ENCODE measurements at regions not wholly inside any gene's neighbourhood (a gene's known extent, or its start where the extent isn't known, plus 50 kb on each side); places are given as distances from the start of the nearest gene placed in this dataset.

DNA sequence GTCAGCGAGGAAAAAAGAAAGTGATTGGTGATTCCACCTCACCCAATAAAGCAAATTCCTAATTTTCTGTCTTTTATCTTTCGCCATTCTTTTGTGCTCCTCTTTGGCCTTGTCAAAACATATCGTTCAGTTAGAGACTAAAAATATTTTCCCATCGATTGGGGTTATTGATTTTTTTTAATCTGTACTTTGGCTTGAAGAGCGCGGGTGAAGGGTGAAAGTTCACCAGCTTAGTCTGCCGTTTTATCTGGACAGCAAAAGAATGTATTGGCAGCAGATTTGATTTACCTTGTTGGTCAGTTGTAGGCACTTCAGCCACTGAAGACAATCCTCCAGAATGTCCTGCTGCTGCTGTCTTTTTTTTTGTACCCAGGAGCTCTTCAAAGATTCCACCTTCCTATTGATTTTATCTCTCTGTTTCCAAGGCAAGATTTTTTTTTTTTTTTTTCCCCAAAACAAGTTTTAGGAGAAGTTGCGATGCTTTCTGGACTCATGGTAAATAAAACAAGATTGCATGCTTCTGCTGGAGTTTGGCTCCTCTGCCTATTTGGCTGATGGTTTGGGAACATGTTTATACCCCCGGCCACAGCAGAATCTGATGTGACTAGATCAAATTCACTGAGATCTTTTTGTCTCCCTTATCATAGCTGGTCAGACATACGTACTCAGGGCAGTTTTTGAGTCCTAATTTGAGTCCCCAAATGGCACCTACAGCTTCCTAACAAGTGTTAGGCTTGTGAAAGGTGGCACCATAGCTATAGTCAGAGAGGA lies 269.3 kb upstream of the ONECUT1 start:
- Histone ChIP-seq H3K27me3 (ENCODE audit: insufficient read depth, low read length, poor library complexity) (no peaks in the 10 kb centered on the region), H2AFZ (ENCODE audit: low read depth, low read length) (no peak overlapping the region), H3K79me2 (ENCODE audit: insufficient read depth, low read length) (no peaks in the 10 kb centered on the region), H3K4me3 (ENCODE audit: low read depth in 1 of 2, low read length in 2 of 2) (no peak overlapping the region), H3K27ac (ENCODE audit: low read length) (no peak overlapping the region), H4K20me1 (ENCODE audit: insufficient read depth, low read length) (no peaks in the 10 kb centered on the region), H3K9ac (ENCODE audit: low read depth, low read length) (no peak overlapping the region), H3K4me2 (ENCODE audit: insufficient read depth, low read length) (no peak overlapping the region), H3K9me3 (ENCODE audit: insufficient read depth, low read length, severe bottlenecking) (no peaks in the 10 kb centered on the region), H3K36me3 (ENCODE audit: insufficient read depth, low read length) (no peaks in the 10 kb centered on the region), H3K4me1 (ENCODE audit: insufficient read depth, low read length) (peaks cover 16% of the 10 kb centered on the region)
- DNase-seq (no peak), ATAC-seq (ENCODE audit: insufficient read depth, low read depth) (no peak)
- TF ChIP-seq EZH2 (IDR thresholded peaks at IDR 0.05; ENCODE audit: borderline replicate concordance, low read depth, low read length, severe bottlenecking) = no peak

GRCh38 chr15:53046153-53046790 lies 256.1 kb upstream of the ONECUT1 start:
- Histone ChIP-seq H3K27me3 (ENCODE audit: insufficient read depth, low read length, poor library complexity) (no peaks in the 10 kb centered on the region), H2AFZ (ENCODE audit: low read depth, low read length) (no peak overlapping the region), H3K36me3 (ENCODE audit: insufficient read depth, low read length) (no peaks in the 10 kb centered on the region), H3K4me3 (ENCODE audit: low read depth in 1 of 2, low read length in 2 of 2) (no peak overlapping the region), H3K9ac (ENCODE audit: low read depth, low read length) (no peak overlapping the region), H3K4me1 (ENCODE audit: insufficient read depth, low read length) (no peaks in the 10 kb centered on the region), H3K79me2 (ENCODE audit: insufficient read depth, low read length) (no peaks in the 10 kb centered on the region), H3K4me2 (ENCODE audit: insufficient read depth, low read length) (no peak overlapping the region), H4K20me1 (ENCODE audit: insufficient read depth, low read length) (no peaks in the 10 kb centered on the region), H3K27ac (ENCODE audit: low read length) (no peak overlapping the region), H3K9me3 (ENCODE audit: insufficient read depth, low read length, severe bottlenecking) (no peaks in the 10 kb centered on the region)
- ATAC-seq (ENCODE audit: insufficient read depth, low read depth) = no peak
- DNase-seq = no peak
- TF ChIP-seq, protein P1, sequence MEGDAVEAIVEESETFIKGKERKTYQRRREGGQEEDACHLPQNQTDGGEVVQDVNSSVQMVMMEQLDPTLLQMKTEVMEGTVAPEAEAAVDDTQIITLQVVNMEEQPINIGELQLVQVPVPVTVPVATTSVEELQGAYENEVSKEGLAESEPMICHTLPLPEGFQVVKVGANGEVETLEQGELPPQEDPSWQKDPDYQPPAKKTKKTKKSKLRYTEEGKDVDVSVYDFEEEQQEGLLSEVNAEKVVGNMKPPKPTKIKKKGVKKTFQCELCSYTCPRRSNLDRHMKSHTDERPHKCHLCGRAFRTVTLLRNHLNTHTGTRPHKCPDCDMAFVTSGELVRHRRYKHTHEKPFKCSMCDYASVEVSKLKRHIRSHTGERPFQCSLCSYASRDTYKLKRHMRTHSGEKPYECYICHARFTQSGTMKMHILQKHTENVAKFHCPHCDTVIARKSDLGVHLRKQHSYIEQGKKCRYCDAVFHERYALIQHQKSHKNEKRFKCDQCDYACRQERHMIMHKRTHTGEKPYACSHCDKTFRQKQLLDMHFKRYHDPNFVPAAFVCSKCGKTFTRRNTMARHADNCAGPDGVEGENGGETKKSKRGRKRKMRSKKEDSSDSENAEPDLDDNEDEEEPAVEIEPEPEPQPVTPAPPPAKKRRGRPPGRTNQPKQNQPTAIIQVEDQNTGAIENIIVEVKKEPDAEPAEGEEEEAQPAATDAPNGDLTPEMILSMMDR (IDR thresholded peaks at IDR 0.05; ENCODE audit: borderline replicate concordance, extremely low read depth, low read length, poor library complexity, severe bottlenecking) = no peak
- TF ChIP-seq EZH2 (IDR thresholded peaks at IDR 0.05; ENCODE audit: borderline replicate concordance, low read depth, low read length, severe bottlenecking) = no peak

GRCh38 chr15:53038655-53038941 lies 248.5 kb upstream of the ONECUT1 start:
- no peaks in the 10 kb centered on the region for H3K4me1 ChIP-seq (ENCODE audit: insufficient read depth, low read length)
- no peak for DNase-seq
- no peaks in the 10 kb centered on the region for H3K9me3 ChIP-seq (ENCODE audit: insufficient read depth, low read length, severe bottlenecking)
- ATAC-seq (ENCODE audit: insufficient read depth, low read depth) = no peak
- H4K20me1 ChIP-seq (ENCODE audit: insufficient read depth, low read length) = no peaks in the 10 kb centered on the region
- H3K9ac ChIP-seq (ENCODE audit: low read depth, low read length) = no peak overlapping the region
- no peak overlapping the region for H3K4me3 ChIP-seq (ENCODE audit: low read depth in 1 of 2, low read length in 2 of 2)
- H3K79me2 ChIP-seq (ENCODE audit: insufficient read depth, low read length) = no peaks in the 10 kb centered on the region
- no peaks in the 10 kb centered on the region for H3K36me3 ChIP-seq (ENCODE audit: insufficient read depth, low read length)
- no peaks in the 10 kb centered on the region for H3K27me3 ChIP-seq (ENCODE audit: insufficient read depth, low read length, poor library complexity)
- H2AFZ ChIP-seq (ENCODE audit: low read depth, low read length) = no peak overlapping the region
- H3K4me2 ChIP-seq (ENCODE audit: insufficient read depth, low read length) = no peak overlapping the region
- TF ChIP-seq, protein P1 (IDR thresholded peaks at IDR 0.05; ENCODE audit: borderline replicate concordance, extremely low read depth, low read length, poor library complexity, severe bottlenecking) = no peak
- no peak overlapping the region for H3K27ac ChIP-seq (ENCODE audit: low read length)

- Histone ChIP-seq H2AFZ (ENCODE audit: low read depth, low read length) (no peak overlapping the region), H4K20me1 (ENCODE audit: insufficient read depth, low read length) (no peaks in the 10 kb centered on the region), H3K27ac (ENCODE audit: low read length) (no peak overlapping the region), H3K4me2 (ENCODE audit: insufficient read depth, low read length) (no peak overlapping the region), H3K9me3 (ENCODE audit: insufficient read depth, low read length, severe bottlenecking) (no peaks in the 10 kb centered on the region), H3K4me1 (ENCODE audit: insufficient read depth, low read length) (no peaks in the 10 kb centered on the region), H3K27me3 (ENCODE audit: insufficient read depth, low read length, poor library complexity) (no peaks in the 10 kb centered on the region), H3K36me3 (ENCODE audit: insufficient read depth, low read length) (no peaks in the 10 kb centered on the region), H3K9ac (ENCODE audit: low read depth, low read length) (no peak overlapping the region), H3K79me2 (ENCODE audit: insufficient read depth, low read length) (no peaks in the 10 kb centered on the region), H3K4me3 (ENCODE audit: low read depth in 1 of 2, low read length in 2 of 2) (no peak overlapping the region)
- DNase-seq (no peak), ATAC-seq (ENCODE audit: insufficient read depth, low read depth) (no peak)
- TF ChIP-seq, protein P1 (IDR thresholded peaks at IDR 0.05; ENCODE audit: borderline replicate concordance, extremely low read depth, low read length, poor library complexity, severe bottlenecking) = no peak
- TF ChIP-seq EZH2 (IDR thresholded peaks at IDR 0.05; ENCODE audit: borderline replicate concordance, low read depth, low read length, severe bottlenecking) = no peak
Observed at GRCh38 chr15:53037904-53038654, 247.9 kb upstream of the ONECUT1 start.
